MCF 10A (cell line): ENCODE measurements at regions not wholly inside any gene's neighbourhood (a gene's known extent, or its start where the extent isn't known, plus 50 kb on each side); places are given as distances from the start of the nearest gene placed in this dataset.

ENCODE experiments used
- BruUV-seq: library from RNA; stranded (reverse); fragments of 400-500 nt; replicated peaks from 2 replicates; lab custom pipeline; 2021; lab: Mats Ljungman, UMichigan
- CTCF ChIA-PET: fragments of 300-600 bp; sonication (Branson Sonifier 250); formaldehyde crosslinking; extraction: SDS; loops from one replicate; lab custom pipeline; 2021; ENCODE audit warnings: antibody characterized with exemption, inconsistent platforms; lab: Yijun Ruan, JAX
- POLR2A ChIA-PET: fragments of 300-600, 350-650 bp; sonication (Branson Sonifier 250); formaldehyde crosslinking; extraction: SDS; loops from one replicate; lab custom pipeline; 2020; ENCODE audit warnings: antibody characterized with exemption, inconsistent platforms; lab: Yijun Ruan, JAX
- DNase-seq: peaks from one replicate; pipeline ENCODE4 v3.0.0-alpha.2; 2018; ENCODE audit not compliant: unreplicated experiment
- H3K27ac Mint-ChIP-seq: one replicate; pipeline ENCODE4 v1.8.0; 2022; ENCODE audit warnings: mild to moderate bottlenecking, low read depth, mixed read lengths; ENCODE audit not compliant: unreplicated experiment
- H3K27me3 Mint-ChIP-seq: one replicate; pipeline ENCODE4 v1.8.0; 2022; ENCODE audit warnings: mixed read lengths; ENCODE audit not compliant: insufficient read depth, unreplicated experiment
- H3K36me3 Mint-ChIP-seq: one replicate; pipeline ENCODE4 v1.8.0; 2022; ENCODE audit warnings: mild to moderate bottlenecking, moderate library complexity, mixed read lengths; ENCODE audit not compliant: insufficient read depth, unreplicated experiment
- H3K4me1 Mint-ChIP-seq: one replicate; pipeline ENCODE4 v1.8.0; 2022; ENCODE audit warnings: mixed read lengths; ENCODE audit not compliant: insufficient read depth, unreplicated experiment
- H3K4me3 Mint-ChIP-seq: one replicate; pipeline ENCODE4 v1.8.0; 2022; ENCODE audit warnings: mild to moderate bottlenecking, moderate library complexity, mixed read lengths; ENCODE audit not compliant: unreplicated experiment
- H3K9me3 Mint-ChIP-seq: one replicate; pipeline ENCODE4 v1.8.0; 2022; ENCODE audit warnings: mixed read lengths; ENCODE audit not compliant: unreplicated experiment
- CTCF ChIP-seq: fragments of 200-600 bp; IDR thresholded peaks from one replicate; pipeline ENCODE4 v1.8.0; 2022; ENCODE audit warnings: antibody characterized with exemption, mild to moderate bottlenecking; ENCODE audit not compliant: unreplicated experiment
- intact Hi-C: fragments of 100-400 bp; cut with micrococcal nuclease; formaldehyde crosslinking; loops from 2 replicates; pipeline ENCODE4 v1.14.1; 2022

GRCh38 chrX:4735299-4735698 is 1021.9 kb upstream of the PRKX start:
- POLR2A ChIA-PET: no interaction called here
- intact Hi-C loops: no loop called here
- Mint-ChIP-seq H3K4me3 (no peak overlapping the region), H3K4me1 (no peaks in the 10 kb centered on the region), H3K9me3 (no peaks in the 10 kb centered on the region), H3K27me3 (no peaks in the 10 kb centered on the region), H3K36me3 (no peaks in the 10 kb centered on the region), H3K27ac (no peak overlapping the region)
- TF ChIP-seq CTCF: no peak
- BruUV-seq: no TSS peak
- CTCF ChIA-PET: no interaction called here
- no peak for DNase-seq

- H3K27me3 Mint-ChIP-seq: no peaks in the 10 kb centered on the region
- POLR2A ChIA-PET: interaction anchor here (0.7 kb wide), 1 partner anchor 36 kb away, joined by 3 read pairs; no protein-coding TSS in a partner anchor
- intact Hi-C loops: no loop called here
These were observed 997.4 kb upstream of the PRKX start for GRCh38 chrX:4710618-4711433.

GRCh38 chrX:4708970-4709760 is 995.7 kb upstream of the PRKX start:
- Mint-ChIP-seq H3K9me3 (peaks cover 19% of the 10 kb centered on the region), H3K36me3 (peaks cover 4% of the 10 kb centered on the region), H3K27ac (no peak overlapping the region), H3K27me3 (no peaks in the 10 kb centered on the region), H3K4me1 (peaks cover 12% of the 10 kb centered on the region), H3K4me3 (no peak overlapping the region)
- BruUV-seq: no TSS peak
- TF ChIP-seq CTCF: no peak
- DNase-seq: no peak
- POLR2A ChIA-PET: no interaction called here
- intact Hi-C loops: no loop called here
- CTCF ChIA-PET: no interaction called here

More at GRCh38 chrX:4710618-4711433, 997.4 kb upstream of the PRKX start:
- H3K4me1 Mint-ChIP-seq: peaks cover 12% of the 10 kb centered on the region
- no TSS peak for BruUV-seq
- peaks cover 4% of the 10 kb centered on the region for H3K36me3 Mint-ChIP-seq
- H3K27ac Mint-ChIP-seq: peak overlapping the region; percentile 88
- peaks cover 27% of the 10 kb centered on the region for H3K9me3 Mint-ChIP-seq
- CTCF ChIA-PET: no interaction called here
- DNase-seq: peak; percentile 29
- no peak overlapping the region for H3K4me3 Mint-ChIP-seq
- TF ChIP-seq CTCF: no peak

- DNase-seq: no peak
- ChIA-PET CTCF (no interaction called here), POLR2A (no interaction called here)
- no TSS peak for BruUV-seq
- H3K27me3 Mint-ChIP-seq: no peaks in the 10 kb centered on the region
- H3K9me3 Mint-ChIP-seq: peaks cover 19% of the 10 kb centered on the region
- intact Hi-C loops: no loop called here
- H3K27ac Mint-ChIP-seq: no peak overlapping the region
- peaks cover 12% of the 10 kb centered on the region for H3K4me1 Mint-ChIP-seq
- peaks cover 4% of the 10 kb centered on the region for H3K36me3 Mint-ChIP-seq
- no peak for TF ChIP-seq CTCF
- H3K4me3 Mint-ChIP-seq: no peak overlapping the region
These were observed 993.5 kb upstream of the PRKX start for GRCh38 chrX:4706961-4707360.
